DOHH2 (cell line): ENCODE measurements at regions not wholly inside any gene's neighbourhood (a gene's known extent, or its start where the extent isn't known, plus 50 kb on each side); places are given as distances from the start of the nearest gene placed in this dataset.

ENCODE experiments used
- H3F3A ChIP-seq: fragments of 200-600 bp; sonication (generic), shearing (Covaris generic); 2 replicates; pipeline ENCODE4 v1.6.0; 2016; ENCODE audit warnings: antibody characterized with exemption, mild to moderate bottlenecking; ENCODE audit not compliant: control insufficient read depth, insufficient read depth
- H3K27ac ChIP-seq: fragments of 200-600 bp; sonication (generic); 2 replicates; pipeline ENCODE4 v1.5.1; 2014; ENCODE audit warnings: low read depth, mild to moderate bottlenecking, low read length, moderate library complexity
- H3K27me3 ChIP-seq: fragments of 200-600 bp; sonication (generic); 2 replicates; pipeline ENCODE4 v1.6.1; 2014; ENCODE audit warnings: mild to moderate bottlenecking, low read length, mixed read lengths; ENCODE audit not compliant: control insufficient read depth
- H3K36me3 ChIP-seq: fragments of 200-600 bp; sonication (generic); 2 replicates; pipeline ENCODE4 v1.6.1; 2014; ENCODE audit warnings: mild to moderate bottlenecking, low read length, moderate library complexity, mixed read lengths; ENCODE audit not compliant: control insufficient read depth
- H3K4me1 ChIP-seq: fragments of 200-600 bp; sonication (generic); 2 replicates; pipeline ENCODE4 v1.6.1; 2014; ENCODE audit warnings: mild to moderate bottlenecking, low read length, mixed read lengths; ENCODE audit not compliant: control insufficient read depth
- H3K4me2 ChIP-seq: fragments of 200-600 bp; sonication (generic); 2 replicates; pipeline ENCODE4 v1.6.0; 2014; ENCODE audit warnings: mild to moderate bottlenecking, low read length, moderate library complexity
- H3K4me3 ChIP-seq: fragments of 200-600 bp; sonication (generic); 2 replicates; pipeline ENCODE4 v1.5.1; 2014; ENCODE audit warnings: mild to moderate bottlenecking, low read length, mixed read lengths
- H3K79me2 ChIP-seq: fragments of 200-600 bp; sonication (generic); 2 replicates; pipeline ENCODE4 v1.6.1; 2014; ENCODE audit warnings: mild to moderate bottlenecking, low read length, mixed read lengths; ENCODE audit not compliant: control insufficient read depth
- H3K9me2 ChIP-seq: fragments of 200-600 bp; sonication (generic); replicated peaks from 2 replicates; pipeline ENCODE4 v1.6.1; 2014; ENCODE audit warnings: mild to moderate bottlenecking, low read length, mixed read lengths; ENCODE audit not compliant: control insufficient read depth
- H3K9me3 ChIP-seq: fragments of 200-600 bp; sonication (generic); 2 replicates; pipeline ENCODE4 v1.6.1; 2014; ENCODE audit warnings: antibody characterized with exemption, low read length, mixed read lengths; ENCODE audit not compliant: control insufficient read depth, insufficient read depth
- H4K20me1 ChIP-seq: fragments of 200-600 bp; sonication (generic); 2 replicates; pipeline ENCODE4 v1.6.0; 2014; ENCODE audit warnings: low read depth, mild to moderate bottlenecking, antibody characterized with exemption, low read length, moderate library complexity; ENCODE audit not compliant: control insufficient read depth, insufficient read depth
- CTCF ChIP-seq: fragments of 200-600 bp; sonication (generic); IDR thresholded peaks from one replicate; pipeline ENCODE4 v1.5.1; 2014; ENCODE audit warnings: antibody characterized with exemption, mild to moderate bottlenecking, low read depth, low read length; ENCODE audit not compliant: poor library complexity, severe bottlenecking
- EZH2phosphoT487 ChIP-seq: fragments of 200-600 bp; sonication (generic); IDR thresholded peaks from 2 replicates; pipeline ENCODE4 v1.6.1; 2017; ENCODE audit warnings: borderline replicate concordance, mild to moderate bottlenecking, antibody characterized with exemption, low read length, moderate library complexity, mixed read lengths

- H3K4me1 ChIP-seq = no peaks in the 10 kb centered on the region
- peaks cover 2% of the 10 kb centered on the region; the same call in 1 of the 2 replicates for H3K27me3 ChIP-seq
- no peak overlapping the region for H3K27ac ChIP-seq
- H3F3A ChIP-seq = no peaks in the 10 kb centered on the region
- no peak overlapping the region for H3K4me2 ChIP-seq
- no peaks in the 10 kb centered on the region for H3K36me3 ChIP-seq
- no peaks in the 10 kb centered on the region for H4K20me1 ChIP-seq
- no peak for TF ChIP-seq CTCF
- TF ChIP-seq EZH2phosphoT487 = no peak
- no peaks in the 10 kb centered on the region for H3K79me2 ChIP-seq
- H3K9me3 ChIP-seq = no peaks in the 10 kb centered on the region
- no peaks in the 10 kb centered on the region for H3K9me2 ChIP-seq
- no peak overlapping the region for H3K4me3 ChIP-seq
These were observed 221.5 kb upstream of the CXCL13 start for GRCh38 chr4:77384094-77384493.

GRCh38 chr4:77385124-77385969 is 220.3 kb upstream of the CXCL13 start:
- Histone ChIP-seq H3K9me3 (no peaks in the 10 kb centered on the region), H4K20me1 (no peaks in the 10 kb centered on the region), H3K36me3 (no peaks in the 10 kb centered on the region), H3K79me2 (no peaks in the 10 kb centered on the region), H3K4me3 (no peak overlapping the region), H3K9me2 (no peaks in the 10 kb centered on the region), H3K4me2 (no peak overlapping the region), H3K27me3 (0 out of 2 replicates have a peak, but pooled peaks cover 2% of the 10 kb centered on the region), H3F3A (no peaks in the 10 kb centered on the region), H3K4me1 (no peaks in the 10 kb centered on the region), H3K27ac (no peak overlapping the region)
- TF ChIP-seq CTCF = peak; percentile 83
- TF ChIP-seq EZH2phosphoT487 = no peak

- Histone ChIP-seq H3K9me3 (no peaks in the 10 kb centered on the region), H3F3A (no peaks in the 10 kb centered on the region), H3K4me3 (no peak overlapping the region), H3K4me1 (no peaks in the 10 kb centered on the region), H3K27ac (no peak overlapping the region), H3K4me2 (no peak overlapping the region), H3K9me2 (no peaks in the 10 kb centered on the region), H3K36me3 (no peaks in the 10 kb centered on the region), H3K27me3 (peaks cover 3% of the 10 kb centered on the region; the same call in 1 of the 2 replicates), H3K79me2 (no peaks in the 10 kb centered on the region), H4K20me1 (no peaks in the 10 kb centered on the region)
- no peak for TF ChIP-seq CTCF
- TF ChIP-seq EZH2phosphoT487 = no peak
These were observed 211.6 kb upstream of the CXCL13 start for GRCh38 chr4:77393996-77394395.
